ENCODE measurements at regions not wholly inside any gene's neighbourhood (a gene's known extent, or its start where the extent isn't known, plus 50 kb on each side); places are given as distances from the start of the nearest gene placed in this dataset.
A peak's percentile ranks its signal among the peaks of the same experiment; 100 is the strongest.

GRCh38 chr5:92527311-92528078 is 1053.5 kb downstream of the NR2F1-AS1 start:
- intact Hi-C loops (cut with DNase I) = no loop called here
- no peak overlapping the region for H3K4me3 ChIP-seq
- H3K9me3 ChIP-seq = no peaks in the 10 kb centered on the region
- H3K4me1 ChIP-seq = no peaks in the 10 kb centered on the region
- ATAC-seq (no peak), DNase-seq (no peak)
- H3K36me3 ChIP-seq = no peaks in the 10 kb centered on the region
- WGBS, 4 donors = 82 to 84% (median 83%) methylated on average over 4 of the region's 4 CpGs
- TF ChIP-seq CTCF (IDR thresholded peaks at IDR 0.05) (no peak), POLR2A (IDR thresholded peaks at IDR 0.05) (no peak)
- H3K27me3 ChIP-seq = no peaks in the 10 kb centered on the region
- H3K27ac ChIP-seq = no peak overlapping the region

- Histone ChIP-seq H3K27ac (no peak overlapping the region), H3K9me3 (no peaks in the 10 kb centered on the region), H3K4me1 (no peaks in the 10 kb centered on the region), H3K4me3 (no peak overlapping the region), H3K27me3 (no peaks in the 10 kb centered on the region), H3K36me3 (no peaks in the 10 kb centered on the region)
- intact Hi-C loops (cut with DNase I) = no loop called here
- no peak for DNase-seq
- 86 to 91% (median 90%) methylated on average over 2 of the region's 2 CpGs for WGBS, 4 donors
- TF ChIP-seq POLR2A (IDR thresholded peaks at IDR 0.05) (no peak), CTCF (IDR thresholded peaks at IDR 0.05) (no peak)
- ATAC-seq = no peak
These were observed 1055.9 kb downstream of the NR2F1-AS1 start for GRCh38 chr5:92525131-92525530.

- TF ChIP-seq CTCF (IDR thresholded peaks at IDR 0.05) = no peak
- TF ChIP-seq POLR2A (IDR thresholded peaks at IDR 0.05) = no peak
- intact Hi-C loops (cut with DNase I) = no loop called here
- DNase-seq (no peak), ATAC-seq (no peak)
- H3K27me3 ChIP-seq = no peaks in the 10 kb centered on the region
- 77 to 85% (median 78%) methylated on average over 3 of the region's 3 CpGs for WGBS, 4 donors
- no peaks in the 10 kb centered on the region for H3K36me3 ChIP-seq
- peaks cover 0 to 3% (median 0%) of the 10 kb centered on the region in 12 donors for H3K4me1 ChIP-seq
- no peaks in the 10 kb centered on the region for H3K9me3 ChIP-seq
- no peak overlapping the region for H3K4me3 ChIP-seq
- no peak overlapping the region for H3K27ac ChIP-seq
These were observed 1061.0 kb downstream of the NR2F1-AS1 start for GRCh38 chr5:92519811-92520632.

GRCh38 chr5:92518318-92518904 is 1062.6 kb downstream of the NR2F1-AS1 start:
- H3K27ac ChIP-seq = no peak overlapping the region
- peaks cover 0 to 3% (median 0%) of the 10 kb centered on the region in 12 donors for H3K4me1 ChIP-seq
- no peak for DNase-seq
- H3K36me3 ChIP-seq = no peaks in the 10 kb centered on the region
- H3K4me3 ChIP-seq = peak overlapping the region in 1 of 12 donors; percentile 10
- no peaks in the 10 kb centered on the region for H3K27me3 ChIP-seq
- intact Hi-C loops (cut with DNase I) = no loop called here
- WGBS, 4 donors = 24 to 32% (median 28%) methylated on average over 4 of the region's 4 CpGs
- TF ChIP-seq POLR2A (IDR thresholded peaks at IDR 0.05) = no peak
- peak; percentile 5 to 52 (median 28) for TF ChIP-seq CTCF (IDR thresholded peaks at IDR 0.05)
- peak in 1 of 4 donors; percentile 45 for ATAC-seq
- H3K9me3 ChIP-seq = peaks cover 0 to 12% (median under 1%) of the 10 kb centered on the region in 12 donors

All from heart left ventricle (tissue), 16 donors.